ENCODE measurements at regions not wholly inside any gene's neighbourhood (a gene's known extent, or its start where the extent isn't known, plus 50 kb on each side); places are given as distances from the start of the nearest gene placed in this dataset.
"Not testable (repeated sequence)": the region's sequence is repeated elsewhere in the genome, so short reads cannot be mapped to it uniquely, and the experiment has no call there.

- in situ Hi-C loops (cut with MboI; ENCODE audit: low pct_ligation_motif_present in 1 of 4, low pct_unique_long_range_greater_than_20kb in 1 of 4, low sequenced_read_pairs in 3 of 4), result no loop called here
- TF ChIP-seq CTCF (IDR thresholded peaks at IDR 0.05), result no peak
- TF ChIP-seq POLR2AphosphoS5 (IDR thresholded peaks at IDR 0.05), result no peak
- TF ChIP-seq POLR2A (IDR thresholded peaks at IDR 0.05), result no peak
- no peak for TF ChIP-seq EP300 (IDR thresholded peaks at IDR 0.05; ENCODE audit: low read depth)
- Histone ChIP-seq H3K27me3 (peaks cover 26% of the 10 kb centered on the region), H3K4me1 (peaks cover 0 to 11% (median 3%) of the 10 kb centered on the region in 4 donors), H3K27ac (no peak overlapping the region), H3K9me3 (no peaks in the 10 kb centered on the region), H3K36me3 (no peaks in the 10 kb centered on the region), H3K4me3 (no peak overlapping the region)
- 69 to 72% methylated on average over 3 to 7 of the region's 7 CpGs for WGBS, 2 donors (ENCODE audit: low coverage in 1 of 2)
- DNase-seq, result no peak
- intact Hi-C loops (cut with DNase I; ENCODE audit: low total_unique reads), result no loop called here
Observed at GRCh38 chr7:65265933-65266519, 107.6 kb upstream of the ZNF92 start.

- no peaks in the 10 kb centered on the region for H3K36me3 ChIP-seq
- no peak overlapping the region for H3K4me3 ChIP-seq
- in situ Hi-C loops (cut with MboI; ENCODE audit: low pct_ligation_motif_present in 1 of 4, low pct_unique_long_range_greater_than_20kb in 1 of 4, low sequenced_read_pairs in 3 of 4), result no loop called here
- H3K27me3 ChIP-seq, result peaks cover 8% of the 10 kb centered on the region
- intact Hi-C loops (cut with DNase I; ENCODE audit: low total_unique reads), result no loop called here
- TF ChIP-seq POLR2AphosphoS5 (IDR thresholded peaks at IDR 0.05) (no peak), EP300 (IDR thresholded peaks at IDR 0.05; ENCODE audit: low read depth) (no peak), POLR2A (IDR thresholded peaks at IDR 0.05) (no peak), CTCF (IDR thresholded peaks at IDR 0.05) (no peak)
- no peaks in the 10 kb centered on the region for H3K9me3 ChIP-seq
- no peak for DNase-seq
- no peak overlapping the region for H3K27ac ChIP-seq
- H3K4me1 ChIP-seq, result peaks cover 0 to 3% (median 1%) of the 10 kb centered on the region in 4 donors
- WGBS, 2 donors (ENCODE audit: low coverage in 1 of 2), result 83% methylated on average over 5 of the region's 5 CpGs; no CpG with 5 or more reads in 1 of the 2 donors
Observed at GRCh38 chr7:65264258-65264657, 109.4 kb upstream of the ZNF92 start.

- H3K27me3 ChIP-seq; H3K4me1 ChIP-seq; H3K4me3 ChIP-seq; intact Hi-C loops (cut with DNase I; ENCODE audit: low total_unique reads); H3K36me3 ChIP-seq; in situ Hi-C loops (cut with MboI; ENCODE audit: low pct_ligation_motif_present in 1 of 4, low pct_unique_long_range_greater_than_20kb in 1 of 4, low sequenced_read_pairs in 3 of 4); H3K9me3 ChIP-seq; DNase-seq; H3K27ac ChIP-seq: not testable (repeated sequence)
- 20% methylated on average over 1 of the region's 6 CpGs; no CpG with 5 or more reads in 1 of the 2 donors for whole genome bisulfite sequencing, 2 donors (ENCODE audit: low coverage in 1 of 2)
Observed at GRCh38 chr7:65260673-65261072, 113.0 kb upstream of the ZNF92 start.

- H3K27ac ChIP-seq; H3K4me1 ChIP-seq; DNase-seq; in situ Hi-C loops (cut with MboI; ENCODE audit: low pct_ligation_motif_present in 1 of 4, low pct_unique_long_range_greater_than_20kb in 1 of 4, low sequenced_read_pairs in 3 of 4); H3K4me3 ChIP-seq; H3K9me3 ChIP-seq; H3K36me3 ChIP-seq; intact Hi-C loops (cut with DNase I; ENCODE audit: low total_unique reads); H3K27me3 ChIP-seq: not testable (repeated sequence)
- WGBS, 2 donors (ENCODE audit: low coverage in 1 of 2), result 61% methylated on average over 6 of the region's 10 CpGs; no CpG with 5 or more reads in 1 of the 2 donors
Observed at GRCh38 chr7:65259864-65260525, 113.7 kb upstream of the ZNF92 start.

- peaks cover 12% of the 10 kb centered on the region for H3K27me3 ChIP-seq
- no peak overlapping the region for H3K27ac ChIP-seq
- no peaks in the 10 kb centered on the region for H3K36me3 ChIP-seq
- WGBS, 2 donors (ENCODE audit: low coverage in 1 of 2), result 67 to 76% methylated on average over 1 of the region's 1 CpG
- no peak overlapping the region for H3K4me3 ChIP-seq
- H3K9me3 ChIP-seq, result no peaks in the 10 kb centered on the region
- in situ Hi-C loops (cut with MboI; ENCODE audit: low pct_ligation_motif_present in 1 of 4, low pct_unique_long_range_greater_than_20kb in 1 of 4, low sequenced_read_pairs in 3 of 4), result no loop called here
- TF ChIP-seq POLR2A (IDR thresholded peaks at IDR 0.05), result no peak
- TF ChIP-seq CTCF (IDR thresholded peaks at IDR 0.05), result no peak
- no peak for TF ChIP-seq EP300 (IDR thresholded peaks at IDR 0.05; ENCODE audit: low read depth)
- TF ChIP-seq POLR2AphosphoS5 (IDR thresholded peaks at IDR 0.05), result no peak
- intact Hi-C loops (cut with DNase I; ENCODE audit: low total_unique reads), result no loop called here
- DNase-seq, result no peak
- peaks cover 0 to 4% (median 2%) of the 10 kb centered on the region in 4 donors for H3K4me1 ChIP-seq
Observed at GRCh38 chr7:65254061-65254460, 119.6 kb upstream of the ZNF92 start.

Data from transverse colon (tissue), 4 donors.